C4-2B (cell line): ENCODE measurements at regions not wholly inside any gene's neighbourhood (a gene's known extent, or its start where the extent isn't known, plus 50 kb on each side); places are given as distances from the start of the nearest gene placed in this dataset.

Experiments
- ZFX ChIP-seq: fragments of 450-650 bp; IDR thresholded peaks from 2 replicates; pipeline ENCODE4 v1.6.1; 2017
- TF ChIP-seq, protein P1 (sequence below): fragments of 450-650 bp; conservative IDR thresholded peaks from 2 replicates; pipeline ENCODE4 v1.5.1; 2017; ENCODE audit warnings: mild to moderate bottlenecking

DNA sequence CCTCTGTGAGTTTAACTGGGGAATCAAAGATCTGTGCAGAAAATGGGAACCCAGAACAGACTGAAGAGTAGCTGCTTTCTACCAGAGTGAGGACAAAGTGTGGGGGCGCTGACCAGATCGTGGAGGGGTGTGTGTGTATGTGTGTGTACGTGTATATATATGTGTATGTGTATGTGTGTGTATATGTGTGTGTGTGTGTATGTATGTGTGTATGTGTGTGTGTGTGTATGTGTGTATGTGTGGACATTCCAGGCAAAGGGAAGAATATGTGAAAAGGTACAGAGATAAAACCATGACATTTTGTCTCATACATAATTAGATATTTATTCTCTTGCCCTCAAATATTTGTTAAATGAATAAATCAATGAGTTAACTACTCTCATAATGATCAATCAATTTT, 54.9 kb upstream of the DPPA4 start:
- TF ChIP-seq, protein P1, sequence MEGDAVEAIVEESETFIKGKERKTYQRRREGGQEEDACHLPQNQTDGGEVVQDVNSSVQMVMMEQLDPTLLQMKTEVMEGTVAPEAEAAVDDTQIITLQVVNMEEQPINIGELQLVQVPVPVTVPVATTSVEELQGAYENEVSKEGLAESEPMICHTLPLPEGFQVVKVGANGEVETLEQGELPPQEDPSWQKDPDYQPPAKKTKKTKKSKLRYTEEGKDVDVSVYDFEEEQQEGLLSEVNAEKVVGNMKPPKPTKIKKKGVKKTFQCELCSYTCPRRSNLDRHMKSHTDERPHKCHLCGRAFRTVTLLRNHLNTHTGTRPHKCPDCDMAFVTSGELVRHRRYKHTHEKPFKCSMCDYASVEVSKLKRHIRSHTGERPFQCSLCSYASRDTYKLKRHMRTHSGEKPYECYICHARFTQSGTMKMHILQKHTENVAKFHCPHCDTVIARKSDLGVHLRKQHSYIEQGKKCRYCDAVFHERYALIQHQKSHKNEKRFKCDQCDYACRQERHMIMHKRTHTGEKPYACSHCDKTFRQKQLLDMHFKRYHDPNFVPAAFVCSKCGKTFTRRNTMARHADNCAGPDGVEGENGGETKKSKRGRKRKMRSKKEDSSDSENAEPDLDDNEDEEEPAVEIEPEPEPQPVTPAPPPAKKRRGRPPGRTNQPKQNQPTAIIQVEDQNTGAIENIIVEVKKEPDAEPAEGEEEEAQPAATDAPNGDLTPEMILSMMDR = no peak
- TF ChIP-seq ZFX = no peak
